CD4-positive, alpha-beta T cell treated with Interferon alpha-2 for 1 hour (primary cell): ENCODE measurements at regions not wholly inside any gene's neighbourhood (a gene's known extent, or its start where the extent isn't known, plus 50 kb on each side); places are given as distances from the start of the nearest gene placed in this dataset.
"Not testable (repeated sequence)": the region's sequence is repeated elsewhere in the genome, so short reads cannot be mapped to it uniquely, and the experiment has no call there.

Experiments used
- DNase-seq, 2 donors: peaks; one replicate each; pipeline ENCODE4 v3.0.0-alpha.2; 2020 to 2022

DNA sequence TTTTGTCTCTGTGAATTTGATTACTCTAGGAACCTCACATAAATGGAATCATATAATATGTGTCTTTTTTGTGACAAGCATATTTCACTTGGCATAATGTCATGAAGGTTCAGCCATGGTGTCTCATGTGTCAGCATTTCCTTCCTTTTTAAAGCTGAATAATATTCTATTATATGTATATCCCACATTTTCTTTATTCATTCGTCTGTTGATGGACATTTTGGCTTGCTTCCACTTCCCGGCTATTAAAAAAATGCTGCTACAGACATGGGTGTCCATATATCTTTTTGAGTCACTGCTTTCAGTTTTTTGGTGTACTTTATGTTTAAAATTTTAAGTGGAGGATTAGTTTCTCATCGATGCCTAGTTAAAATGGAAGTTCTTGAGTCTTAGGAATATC lies 59.8 kb upstream of the C5orf63 start:
- DNase-seq = no peak

DNA sequence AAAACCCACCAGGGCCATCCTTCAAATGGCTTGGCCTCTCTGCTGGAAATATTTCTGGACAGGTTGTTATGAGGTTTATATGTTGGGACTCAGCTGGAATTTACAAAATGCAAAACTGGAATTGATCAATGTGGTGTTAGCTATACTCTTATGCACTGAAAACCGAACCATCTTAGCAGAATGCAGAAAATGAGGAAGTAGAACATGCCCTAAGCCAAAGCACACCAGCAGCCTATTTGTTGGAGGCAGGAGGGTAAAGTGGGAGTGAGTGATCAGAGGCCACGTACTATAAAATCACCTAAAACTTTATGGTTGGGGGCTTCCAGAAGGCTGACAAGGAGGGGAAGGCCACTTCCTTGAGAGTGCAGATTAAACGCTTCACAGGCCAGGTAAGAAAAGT lies 63.6 kb upstream of the C5orf63 start:
- DNase-seq = no peak

DNA sequence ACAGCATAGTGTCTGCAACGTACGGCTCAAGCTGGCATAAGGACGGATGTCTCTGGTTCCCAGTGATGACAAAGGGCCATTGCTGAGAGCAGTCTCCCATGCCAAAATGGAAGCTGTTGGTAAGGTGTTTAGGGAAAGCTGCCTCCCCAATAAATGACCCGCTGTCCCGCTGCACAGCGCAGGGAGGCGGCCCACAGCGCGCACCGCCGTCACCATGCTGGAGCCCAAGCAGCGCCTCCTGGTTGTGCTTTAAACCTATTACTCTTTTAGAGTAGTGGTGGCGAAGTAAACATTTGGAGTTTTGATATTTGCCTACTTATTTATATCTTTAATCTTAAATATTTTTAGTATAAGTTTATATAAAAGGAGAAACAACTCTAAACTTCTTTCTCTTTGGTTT lies 70.4 kb upstream of the C5orf63 start:
- no peak for DNase-seq

DNA sequence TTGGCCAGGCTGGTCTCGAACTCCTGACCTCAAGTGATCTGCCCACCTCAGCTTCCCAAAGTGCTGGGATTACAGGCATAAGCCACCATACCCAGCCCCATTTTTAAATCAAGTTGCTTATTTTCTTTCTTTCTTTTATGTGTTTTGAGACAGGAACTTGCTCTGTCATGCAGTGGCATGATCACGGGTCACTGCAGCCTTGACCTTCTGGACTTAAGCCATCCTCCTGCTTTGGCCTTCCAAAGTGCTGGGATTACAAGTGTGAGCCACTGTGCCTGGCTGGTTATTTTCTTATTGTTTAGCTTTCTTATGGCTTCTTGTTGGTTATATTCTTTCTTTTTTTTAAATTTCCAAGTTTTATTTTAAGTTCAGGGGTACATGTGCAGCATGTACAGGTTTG lies 79.7 kb upstream of the C5orf63 start:
- DNase-seq = no peak

DNA sequence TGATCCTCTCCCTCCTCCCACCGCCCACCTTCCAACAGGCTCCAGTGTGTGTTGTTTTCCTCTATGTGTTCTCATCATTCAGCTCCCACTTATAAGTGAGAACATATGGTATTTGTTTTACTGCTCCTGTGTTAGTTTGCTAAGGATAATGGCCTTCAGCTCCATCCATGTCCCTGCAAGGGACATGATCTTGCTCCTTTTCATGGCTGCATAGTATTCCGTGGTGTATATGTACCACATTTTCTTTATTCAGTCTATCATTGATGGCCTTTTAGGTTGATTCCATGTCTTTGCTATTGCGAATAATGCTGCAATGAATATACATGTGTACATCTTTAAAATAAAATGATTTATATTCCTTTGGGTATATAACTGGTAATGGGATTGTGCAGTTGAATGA lies 80.2 kb upstream of the C5orf63 start:
- DNase-seq = no peak

DNA sequence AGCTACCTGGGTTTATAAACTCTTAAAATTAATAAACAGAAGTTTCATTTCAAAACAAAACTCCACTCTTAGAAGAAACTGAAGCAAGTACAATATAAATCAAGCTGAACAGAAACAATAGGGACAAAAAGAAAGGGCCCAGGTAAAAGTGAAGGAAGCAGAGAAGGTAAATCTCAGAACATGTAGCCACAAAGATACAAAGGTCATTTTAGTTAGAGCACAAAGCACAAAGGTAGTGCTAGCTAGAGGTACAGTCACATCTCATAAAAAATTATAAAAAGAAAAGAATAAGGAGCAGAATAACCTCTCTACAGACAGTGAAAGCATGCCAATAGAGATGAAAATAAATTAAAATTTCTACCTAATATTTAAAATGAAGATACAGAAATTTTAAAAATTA lies 90.4 kb upstream of the C5orf63 start:
- no peak for DNase-seq

DNA sequence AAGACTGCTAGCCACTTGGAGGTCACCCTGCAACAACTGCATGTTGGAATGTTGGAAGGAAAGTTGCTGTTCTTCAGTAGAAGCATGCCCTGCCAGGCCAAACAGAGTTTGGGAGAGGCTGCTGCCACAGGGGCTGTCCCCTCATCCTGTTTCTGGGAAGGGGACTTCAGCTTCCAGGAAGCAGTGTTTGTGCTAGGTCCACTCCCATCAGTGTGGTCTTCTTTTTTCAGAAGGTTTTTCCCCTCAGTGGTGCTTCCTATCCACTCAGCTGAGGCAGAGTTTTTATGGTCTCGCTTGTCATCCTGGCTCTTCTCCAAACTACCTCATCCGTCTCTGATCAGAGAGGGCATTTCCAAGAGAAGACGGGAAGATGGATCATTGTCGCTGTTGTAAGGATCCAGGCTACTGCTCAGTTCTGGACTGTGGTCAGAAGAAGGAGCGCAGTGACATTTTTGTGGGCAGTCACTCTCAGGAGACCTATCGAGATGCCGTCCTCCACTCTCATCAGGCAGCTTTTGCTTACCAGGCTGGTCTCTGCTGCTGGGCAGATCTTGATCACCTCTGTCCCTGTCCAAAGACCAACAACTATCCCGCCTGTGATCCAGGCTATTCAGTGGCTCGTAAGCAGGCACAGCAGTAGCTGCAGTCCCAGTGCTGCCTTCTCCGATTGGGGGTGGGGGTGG lies 97.8 kb upstream of the C5orf63 start:
- no peak for DNase-seq

DNA sequence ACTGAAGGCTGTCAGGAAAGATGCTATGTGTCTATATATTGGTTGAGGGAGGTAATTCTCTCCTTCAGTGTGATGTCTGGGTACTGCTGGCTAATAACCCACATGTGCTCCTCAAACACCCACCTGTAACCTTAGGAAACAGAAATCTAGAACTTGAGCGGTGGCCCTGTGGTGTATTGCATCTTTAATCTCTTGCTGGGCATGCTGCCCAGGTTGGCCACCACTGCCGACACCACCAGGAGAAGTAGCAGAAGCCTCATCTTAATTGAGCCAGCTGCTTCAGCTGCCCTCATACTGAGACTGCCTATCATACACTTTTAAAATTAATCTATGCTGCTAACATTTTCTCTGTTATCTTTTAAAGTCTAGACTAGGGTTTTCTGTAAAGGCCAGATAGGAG lies 103.5 kb upstream of the C5orf63 start:
- no peak for DNase-seq

DNA sequence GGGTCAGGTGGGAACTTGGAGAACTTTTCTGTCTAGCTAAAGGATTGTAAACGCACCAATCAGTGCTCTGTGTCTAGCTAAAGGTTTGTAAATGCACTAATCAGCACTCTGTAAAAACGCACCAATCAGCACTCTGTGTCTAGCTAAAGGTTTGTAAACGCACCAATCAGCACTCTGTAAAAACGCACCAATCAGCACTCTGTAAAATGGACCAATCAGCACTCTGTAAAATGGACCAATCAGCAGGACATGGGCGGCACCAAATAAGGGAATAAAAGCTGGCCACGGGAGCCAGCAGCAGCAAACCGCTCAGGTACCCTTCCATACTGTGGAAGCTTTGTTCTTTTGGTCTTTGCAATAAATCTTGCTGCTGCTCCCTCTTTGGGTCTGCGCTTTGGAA lies 108.0 kb upstream of the MEGF10 start:
- not testable (repeated sequence) for DNase-seq

DNA sequence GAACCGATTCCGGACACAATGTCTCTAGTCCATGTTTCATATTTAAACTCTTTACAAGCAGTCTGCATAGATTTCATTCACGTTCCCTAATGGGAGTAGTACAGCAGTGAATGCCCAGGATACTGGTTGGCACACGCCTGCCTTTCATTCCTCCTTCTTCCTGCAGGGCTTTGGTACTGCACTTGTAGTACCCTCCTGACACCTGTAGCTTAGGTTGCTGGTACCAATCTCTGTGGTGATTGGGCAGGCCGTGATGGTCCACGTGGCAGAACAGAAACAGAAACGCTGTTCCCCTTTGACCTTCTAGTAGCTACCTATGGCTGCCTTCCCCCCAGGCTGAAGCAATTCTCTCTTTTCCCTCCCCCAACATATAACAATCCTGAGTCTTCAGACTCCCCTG lies 107.3 kb upstream of the MEGF10 start:
- no peak for DNase-seq

DNA sequence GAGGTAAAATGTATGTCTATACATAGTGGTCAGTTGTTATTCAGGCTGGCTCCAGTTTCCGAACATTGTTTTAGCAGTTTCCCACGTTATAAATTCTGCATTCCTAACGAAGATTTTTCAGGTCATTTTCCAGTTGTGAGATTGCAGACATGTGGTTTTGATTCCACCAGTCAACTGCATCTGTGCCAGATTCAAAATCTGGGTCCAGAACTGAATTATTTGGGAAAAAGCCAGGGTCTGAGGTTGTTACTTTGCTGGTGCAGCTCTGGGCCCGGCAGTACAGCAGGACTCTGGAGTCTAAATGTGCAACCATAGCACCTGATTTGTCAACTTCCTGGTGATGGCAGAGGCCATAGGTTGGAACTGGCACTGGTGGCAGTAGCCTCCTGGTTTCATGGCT lies 105.7 kb upstream of the MEGF10 start:
- DNase-seq = no peak

DNA sequence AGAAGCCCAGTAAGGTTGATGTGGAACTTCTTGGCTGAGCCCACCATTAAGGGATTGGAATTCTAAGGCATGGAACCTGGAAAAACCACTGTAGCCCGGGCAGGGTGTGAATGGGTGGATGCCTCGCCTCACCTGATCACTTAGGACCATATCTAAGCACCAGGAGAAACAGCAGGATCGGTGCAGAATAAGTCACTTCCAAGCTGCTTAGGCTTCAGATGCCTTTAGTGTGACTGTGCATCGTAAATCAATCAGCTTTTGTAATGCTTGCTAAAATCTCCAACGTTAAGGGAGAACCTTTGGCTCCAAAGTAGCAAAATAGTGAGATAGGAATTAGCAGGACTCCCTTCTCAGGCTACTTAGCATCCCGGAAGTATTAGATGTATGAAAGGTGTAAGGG lies 103.9 kb upstream of the MEGF10 start:
- DNase-seq = no peak

DNA sequence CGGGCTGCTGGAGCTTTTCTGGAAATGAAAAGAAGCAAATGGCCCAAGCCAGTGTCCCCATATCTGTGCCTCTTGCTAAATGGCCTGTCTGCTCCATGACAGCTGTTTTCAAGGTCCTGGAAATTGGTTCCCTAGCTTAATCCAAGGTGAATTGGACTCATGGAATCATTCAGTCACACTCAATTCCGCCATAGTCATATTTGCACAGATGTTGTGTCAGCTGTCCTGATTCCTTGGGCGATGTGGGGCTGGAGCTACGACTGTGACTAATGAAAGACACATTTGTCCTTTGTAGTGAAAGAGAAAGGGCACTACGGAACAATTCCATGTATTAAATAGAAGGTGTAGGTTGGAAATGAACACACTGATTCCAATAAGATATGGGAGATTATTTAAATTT lies 102.9 kb upstream of the MEGF10 start:
- DNase-seq = no peak

DNA sequence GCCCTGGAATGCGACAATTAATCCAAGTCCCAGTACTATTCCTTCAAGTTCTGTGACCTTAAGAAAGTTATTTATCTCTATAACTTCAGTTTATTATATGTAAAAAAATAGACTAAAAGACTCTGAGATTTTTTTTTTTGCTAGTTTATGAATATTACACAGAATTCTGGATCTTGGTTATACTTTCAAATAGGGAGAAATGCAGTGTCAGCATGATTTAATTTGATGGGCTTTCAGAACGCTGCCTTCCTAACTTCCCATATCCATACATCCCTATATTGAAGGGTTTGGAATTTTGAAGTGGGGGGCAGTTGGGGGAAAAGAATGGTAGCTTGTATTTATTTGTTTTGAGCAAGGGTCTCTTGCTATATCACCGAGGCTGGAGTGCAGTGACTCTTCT lies 98.4 kb upstream of the MEGF10 start:
- no peak for DNase-seq

DNA sequence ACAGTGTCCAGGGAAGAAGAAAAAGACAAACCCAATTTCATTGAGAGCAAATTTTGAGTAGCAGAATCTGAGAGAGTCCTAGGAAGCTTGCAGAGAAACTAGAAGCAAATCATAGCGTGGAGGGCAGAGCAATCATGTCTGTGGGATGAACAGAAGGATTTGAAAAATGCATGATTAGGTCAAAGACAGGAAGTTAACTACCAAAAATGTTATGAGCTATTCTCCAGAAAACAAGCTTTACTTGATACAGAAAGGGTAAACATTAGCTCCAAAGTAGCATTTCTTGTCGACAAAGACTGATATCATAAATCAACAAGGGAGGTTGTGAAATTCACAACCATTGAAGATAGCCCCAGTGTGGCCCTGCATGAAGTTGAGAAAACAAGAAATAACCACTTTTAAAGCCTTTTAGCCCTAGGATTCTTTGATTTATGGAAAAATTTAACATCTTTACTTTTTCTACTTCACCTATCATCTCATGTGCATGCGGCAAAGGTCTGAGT lies 97.7 kb upstream of the MEGF10 start:
- DNase-seq = no peak

DNA sequence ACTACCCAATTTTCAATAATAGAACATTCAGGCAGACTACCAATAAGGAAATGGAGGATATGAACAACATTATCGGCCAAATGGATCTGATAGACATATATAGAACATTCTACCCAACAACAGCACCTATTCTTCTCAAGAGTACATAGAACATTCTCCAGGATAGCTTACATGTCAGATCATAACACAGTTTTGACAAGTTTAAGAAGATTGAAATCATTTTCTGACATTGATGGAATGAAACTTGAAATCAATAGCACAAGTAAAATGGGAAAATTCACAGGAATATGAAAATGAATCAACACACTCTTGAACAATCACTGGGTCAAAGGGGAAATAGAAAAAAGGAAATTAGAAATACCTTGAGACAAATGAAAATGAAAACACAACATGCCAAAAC lies 94.6 kb upstream of the MEGF10 start:
- no peak for DNase-seq

DNA sequence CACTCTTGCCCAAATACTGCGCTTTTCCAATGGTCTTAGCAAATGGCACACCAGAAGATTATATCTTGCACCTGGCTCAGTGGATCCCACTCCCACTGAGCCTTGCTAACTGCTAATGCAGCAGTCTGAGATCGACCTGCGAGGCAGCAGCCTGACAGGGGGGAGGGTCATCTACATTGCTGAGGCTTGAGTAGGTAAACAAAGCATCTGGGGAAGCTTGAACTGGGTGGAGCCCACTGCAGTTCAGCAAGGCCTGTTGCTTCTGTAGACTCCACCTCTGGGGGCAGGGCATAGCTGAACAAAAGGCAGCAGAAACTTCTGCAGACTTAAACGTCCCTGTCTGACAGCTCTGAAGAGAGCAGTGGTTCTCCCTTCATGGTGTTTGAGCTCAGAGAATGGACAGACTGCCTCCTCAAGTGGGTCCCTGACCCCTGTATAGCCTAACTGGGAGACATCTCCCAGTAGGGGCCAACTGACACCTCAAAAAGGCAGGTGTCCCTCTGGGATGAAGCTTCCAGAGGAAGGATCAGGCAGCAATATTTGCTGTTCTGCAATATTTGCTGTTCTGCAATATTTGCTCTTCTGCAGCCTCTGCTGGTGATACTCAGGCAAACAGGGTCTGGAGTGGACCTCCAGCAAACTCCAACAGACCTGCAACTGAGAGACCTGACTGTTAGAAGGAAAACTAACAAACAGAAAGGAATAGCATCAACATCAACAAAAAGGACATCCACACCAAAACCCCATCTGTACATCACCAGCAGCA lies 93.0 kb upstream of the MEGF10 start:
- not testable (repeated sequence) for DNase-seq

DNA sequence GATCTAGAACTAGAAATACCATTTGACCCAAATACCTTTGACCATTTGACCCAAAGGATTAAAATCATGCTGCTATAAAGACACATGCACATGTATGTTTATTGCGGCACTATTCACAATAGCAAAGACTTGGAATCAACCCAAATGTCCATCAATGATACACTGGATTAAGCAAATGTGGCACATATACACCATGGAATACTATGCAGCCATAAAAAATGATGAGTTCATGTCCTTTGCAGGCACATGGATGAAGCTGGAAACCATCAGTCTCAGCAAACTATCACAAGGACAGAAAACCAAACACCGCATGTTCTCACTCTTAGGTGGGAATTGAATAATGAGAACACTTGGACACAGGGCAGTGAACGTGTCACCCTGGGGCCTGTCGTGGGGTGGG lies 87.9 kb upstream of the MEGF10 start:
- not testable (repeated sequence) for DNase-seq

DNA sequence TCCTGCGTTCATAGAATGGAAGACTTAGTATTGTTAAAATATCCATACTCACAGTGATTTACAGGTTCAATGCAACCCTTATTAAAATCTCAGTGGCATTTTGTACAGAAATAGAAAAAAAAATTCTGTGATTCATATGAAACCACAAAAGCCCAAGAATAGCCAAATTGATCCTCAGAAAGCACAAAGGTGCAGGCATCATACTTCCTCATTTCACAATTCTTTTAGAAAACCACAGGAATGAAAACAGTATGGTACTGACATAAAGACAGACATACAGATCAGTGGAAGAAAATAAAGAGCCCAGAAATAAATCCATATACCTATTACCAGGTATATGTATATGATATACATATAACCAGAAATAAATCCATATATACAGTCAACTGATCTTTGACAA lies 86.8 kb upstream of the MEGF10 start:
- no peak for DNase-seq

DNA sequence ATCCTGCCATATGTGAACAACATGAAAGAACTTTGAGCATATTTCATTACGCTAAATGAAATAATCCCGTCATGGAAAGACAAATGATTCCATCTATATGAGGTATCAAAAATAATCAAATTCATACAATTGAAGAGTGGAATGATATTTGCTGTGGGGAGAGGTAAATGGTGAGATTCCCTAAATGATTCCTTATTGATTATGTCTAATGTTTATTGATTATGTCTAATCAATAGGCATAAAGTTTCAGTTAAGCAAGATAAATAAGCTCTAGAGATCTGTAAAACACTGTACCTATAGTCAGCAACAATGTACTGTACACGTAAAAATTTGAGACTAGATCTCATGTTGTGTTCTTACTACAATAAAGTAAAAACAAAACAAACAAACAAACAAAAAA lies 85.4 kb upstream of the MEGF10 start:
- DNase-seq = no peak

DNA sequence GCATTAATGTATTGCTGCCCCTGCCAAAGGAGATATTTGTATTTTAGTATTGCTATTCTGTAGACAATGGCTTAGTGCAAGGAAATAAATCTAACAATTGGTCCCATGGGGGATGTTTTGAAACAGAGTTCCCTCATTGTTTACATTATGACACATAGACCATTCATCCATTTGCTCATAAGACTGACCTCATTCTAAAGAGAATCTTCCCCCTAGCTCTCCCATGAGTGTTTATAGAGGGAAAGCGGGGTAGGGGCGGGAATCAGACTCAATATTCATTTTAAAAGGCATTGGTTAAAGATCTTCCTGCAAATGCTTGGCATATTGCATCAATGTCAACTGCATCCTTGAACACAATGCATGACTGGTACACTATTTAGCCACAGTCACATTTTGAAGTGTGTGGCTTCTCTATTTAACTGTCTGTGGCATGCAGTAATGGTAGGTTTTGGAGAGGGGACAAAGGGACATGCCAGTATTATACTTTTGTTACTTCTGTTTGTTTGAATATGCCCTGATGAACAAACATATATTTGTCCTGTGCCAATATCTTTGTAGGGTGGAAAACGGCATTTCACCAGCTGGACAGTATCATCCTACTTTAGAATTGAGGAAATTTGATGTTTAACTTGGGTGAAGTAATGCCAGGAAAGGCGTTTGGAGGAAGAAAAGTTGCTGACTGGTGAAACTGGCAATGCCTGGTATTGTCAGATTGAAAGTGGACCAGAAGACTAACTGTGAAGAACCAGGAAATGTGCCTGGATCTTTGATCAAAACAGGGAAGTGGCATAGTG lies 84.1 kb upstream of the MEGF10 start:
- no peak for DNase-seq

DNA sequence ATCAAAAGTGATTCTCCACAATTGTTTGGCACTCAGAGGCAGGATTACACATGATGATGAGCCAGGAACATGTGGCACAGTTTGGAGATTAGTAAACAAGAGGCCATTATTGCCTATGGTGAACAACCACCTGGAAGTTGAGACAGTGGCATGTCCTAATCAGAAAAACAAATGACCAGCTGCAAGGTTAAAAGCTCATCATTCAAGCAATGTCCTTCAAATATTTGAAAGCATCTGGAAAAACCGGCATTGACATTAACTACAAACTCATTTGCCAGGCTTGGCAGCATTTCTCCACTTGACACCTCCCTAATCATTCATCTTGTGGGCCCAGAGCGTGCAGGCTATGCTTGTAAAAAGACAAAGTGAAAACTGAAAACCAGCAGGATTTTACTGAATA lies 80.6 kb upstream of the MEGF10 start:
- no peak for DNase-seq

DNA sequence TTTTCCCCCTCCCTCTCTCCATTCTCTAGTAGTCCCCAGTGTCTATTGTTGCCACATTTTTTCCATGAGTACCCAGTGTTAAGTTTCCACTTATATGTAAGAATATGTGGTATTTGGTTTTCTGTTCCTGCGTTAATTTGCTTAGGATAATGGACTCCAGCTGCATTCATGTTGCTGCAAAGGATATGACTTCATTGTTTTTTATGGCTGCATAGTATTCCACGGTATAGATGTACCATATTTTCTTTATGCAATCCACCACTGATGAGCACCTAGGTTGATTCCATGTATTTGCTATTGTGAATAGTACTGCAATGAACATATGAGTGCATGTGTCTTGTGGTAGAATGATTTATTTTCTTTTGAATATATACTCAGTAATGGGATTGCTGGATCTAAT lies 77.4 kb upstream of the MEGF10 start:
- no peak for DNase-seq

DNA sequence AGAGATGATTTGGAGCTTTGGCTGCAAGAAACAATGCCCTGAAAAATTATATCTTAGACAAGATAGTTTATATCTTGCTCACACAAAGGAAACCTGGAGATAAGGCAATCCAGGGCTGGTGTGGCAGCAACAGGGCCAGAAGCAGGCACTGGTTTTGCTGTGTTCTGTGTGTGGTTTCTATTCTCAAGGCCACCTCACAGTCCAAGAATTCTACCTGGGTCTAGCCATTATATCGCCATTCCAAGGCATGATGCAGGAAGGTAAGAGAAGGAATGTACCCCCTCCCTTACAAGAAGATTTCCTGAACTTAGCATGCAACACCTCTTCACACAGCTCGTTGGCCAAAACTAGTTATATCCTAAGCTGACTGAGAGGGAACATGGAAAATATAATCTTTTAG lies 74.5 kb upstream of the MEGF10 start:
- no peak for DNase-seq
